ENCODE measurements at regions not wholly inside any gene's neighbourhood (a gene's known extent, or its start where the extent isn't known, plus 50 kb on each side); places are given as distances from the start of the nearest gene placed in this dataset.

DNA sequence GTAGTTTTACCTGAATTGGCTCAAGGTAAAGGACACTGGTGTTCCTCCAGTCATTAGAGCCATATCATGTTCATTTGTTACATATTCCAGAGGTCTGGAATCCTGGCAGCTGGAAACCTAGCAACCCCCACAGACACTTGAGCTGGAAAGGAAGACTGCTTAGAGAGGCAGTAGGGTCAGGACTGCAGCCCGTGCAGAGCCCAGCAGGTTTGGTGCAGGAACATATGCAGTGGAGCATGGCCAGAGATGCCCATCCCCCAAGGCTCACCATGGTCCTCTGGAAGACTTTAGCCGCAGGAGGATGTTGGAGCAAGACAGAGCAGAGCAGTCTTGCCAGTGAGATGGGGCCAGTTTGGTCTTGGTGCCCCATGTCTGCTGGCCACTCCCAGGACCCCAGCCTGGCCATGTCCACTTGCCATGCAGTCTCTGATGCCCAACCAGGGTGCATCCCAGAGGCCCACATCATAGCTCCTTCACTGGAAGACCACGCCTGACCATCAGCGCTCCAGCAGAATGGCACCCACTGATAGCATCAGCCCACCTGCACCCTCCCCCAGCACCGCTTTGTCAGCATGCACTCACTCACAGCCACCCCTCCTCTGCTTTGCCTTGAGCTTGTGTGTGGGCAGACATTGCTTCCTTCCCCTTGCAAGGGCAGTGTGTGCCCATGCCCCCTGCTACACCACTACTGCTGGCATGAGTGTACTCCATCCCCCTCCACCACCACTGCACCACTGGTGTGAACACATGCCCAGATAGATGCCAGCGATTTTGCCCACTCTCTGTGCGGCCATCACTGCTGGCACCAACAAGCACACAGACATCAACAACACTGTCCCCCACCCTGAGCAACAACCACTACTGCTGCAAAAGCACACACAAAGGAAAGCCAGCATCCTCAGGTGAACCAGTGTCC is 190.3 kb upstream of the SPOCK3 start:
- no peak overlapping the region for H3K4me3 ChIP-seq (ENCODE audit: low read length)
- no peak for DNase-seq (ENCODE audit: low read depth)
- TF ChIP-seq, protein P1, sequence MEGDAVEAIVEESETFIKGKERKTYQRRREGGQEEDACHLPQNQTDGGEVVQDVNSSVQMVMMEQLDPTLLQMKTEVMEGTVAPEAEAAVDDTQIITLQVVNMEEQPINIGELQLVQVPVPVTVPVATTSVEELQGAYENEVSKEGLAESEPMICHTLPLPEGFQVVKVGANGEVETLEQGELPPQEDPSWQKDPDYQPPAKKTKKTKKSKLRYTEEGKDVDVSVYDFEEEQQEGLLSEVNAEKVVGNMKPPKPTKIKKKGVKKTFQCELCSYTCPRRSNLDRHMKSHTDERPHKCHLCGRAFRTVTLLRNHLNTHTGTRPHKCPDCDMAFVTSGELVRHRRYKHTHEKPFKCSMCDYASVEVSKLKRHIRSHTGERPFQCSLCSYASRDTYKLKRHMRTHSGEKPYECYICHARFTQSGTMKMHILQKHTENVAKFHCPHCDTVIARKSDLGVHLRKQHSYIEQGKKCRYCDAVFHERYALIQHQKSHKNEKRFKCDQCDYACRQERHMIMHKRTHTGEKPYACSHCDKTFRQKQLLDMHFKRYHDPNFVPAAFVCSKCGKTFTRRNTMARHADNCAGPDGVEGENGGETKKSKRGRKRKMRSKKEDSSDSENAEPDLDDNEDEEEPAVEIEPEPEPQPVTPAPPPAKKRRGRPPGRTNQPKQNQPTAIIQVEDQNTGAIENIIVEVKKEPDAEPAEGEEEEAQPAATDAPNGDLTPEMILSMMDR (conservative IDR thresholded peaks at IDR 0.05; ENCODE audit: low read length): no peak

DNA sequence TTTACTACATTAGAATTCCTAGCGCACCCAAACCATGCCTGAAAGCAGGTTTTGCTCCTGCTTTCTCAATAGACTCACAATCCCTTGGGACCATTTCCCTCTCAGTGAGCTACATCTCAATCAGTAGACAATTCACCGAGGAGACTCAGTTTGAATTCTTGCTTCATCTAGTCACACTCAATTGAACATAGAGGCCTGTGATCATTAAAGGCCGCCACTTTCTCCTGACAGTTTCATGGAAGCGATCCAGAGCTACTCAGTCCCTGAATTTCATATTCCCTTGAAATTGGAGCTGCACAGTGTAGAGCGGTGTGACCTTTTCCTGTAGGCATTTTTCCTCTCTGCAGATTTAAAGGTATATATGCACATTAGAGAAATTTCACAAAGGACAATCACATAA is 193.9 kb upstream of the SPOCK3 start:
- no peak overlapping the region for H3K4me3 ChIP-seq (ENCODE audit: low read length)
- TF ChIP-seq, protein P1 (conservative IDR thresholded peaks at IDR 0.05; ENCODE audit: low read length): no peak
- no peak for DNase-seq (ENCODE audit: low read depth)

DNA sequence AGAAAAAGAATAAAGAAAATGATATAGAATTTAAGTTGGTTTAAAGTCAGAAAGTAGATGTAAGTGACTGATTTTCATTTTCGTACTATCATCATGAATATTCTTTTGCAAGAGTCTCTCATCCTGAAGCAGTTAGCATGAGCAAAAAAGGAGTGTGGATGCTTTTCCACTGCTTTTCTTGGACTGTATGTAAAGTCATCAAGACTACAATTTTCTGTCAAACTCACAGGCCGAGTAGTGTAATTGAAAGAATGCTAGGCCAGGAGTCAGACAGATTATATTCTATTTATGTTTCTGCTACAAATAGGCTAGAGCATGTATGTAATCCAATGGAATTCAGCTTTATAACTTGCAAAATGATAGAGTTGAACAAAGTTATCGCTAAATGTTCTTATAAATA is 197.1 kb upstream of the SPOCK3 start:
- TF ChIP-seq, protein P1 (conservative IDR thresholded peaks at IDR 0.05; ENCODE audit: low read length): no peak

DNA sequence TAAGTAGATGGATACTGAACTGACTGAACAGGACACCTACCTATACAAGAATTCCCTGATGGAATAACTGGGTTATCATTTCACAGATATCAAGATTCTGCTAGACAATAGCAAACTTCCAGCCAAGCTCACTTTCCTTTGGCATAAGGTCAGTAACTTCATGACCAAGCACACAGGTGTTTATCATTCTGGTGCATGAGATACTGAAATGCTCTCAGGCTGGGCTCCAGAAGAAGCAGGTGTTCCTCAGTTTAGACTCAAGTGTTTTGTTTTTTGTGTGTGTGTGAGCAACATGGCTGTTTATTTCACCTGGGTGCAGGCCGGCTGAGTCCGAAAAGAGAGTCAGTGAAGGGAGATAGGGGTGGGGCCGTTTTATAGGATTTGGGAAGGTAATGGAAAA is 201.5 kb upstream of the SPOCK3 start:
- no peak for DNase-seq (ENCODE audit: low read depth)
- TF ChIP-seq, protein P1 (conservative IDR thresholded peaks at IDR 0.05; ENCODE audit: low read length): no peak

More for the DNA sequence above, 197.1 kb upstream of the SPOCK3 start:
- no peak overlapping the region for H3K4me3 ChIP-seq (ENCODE audit: low read length)
- no peak for DNase-seq (ENCODE audit: low read depth)

DNA sequence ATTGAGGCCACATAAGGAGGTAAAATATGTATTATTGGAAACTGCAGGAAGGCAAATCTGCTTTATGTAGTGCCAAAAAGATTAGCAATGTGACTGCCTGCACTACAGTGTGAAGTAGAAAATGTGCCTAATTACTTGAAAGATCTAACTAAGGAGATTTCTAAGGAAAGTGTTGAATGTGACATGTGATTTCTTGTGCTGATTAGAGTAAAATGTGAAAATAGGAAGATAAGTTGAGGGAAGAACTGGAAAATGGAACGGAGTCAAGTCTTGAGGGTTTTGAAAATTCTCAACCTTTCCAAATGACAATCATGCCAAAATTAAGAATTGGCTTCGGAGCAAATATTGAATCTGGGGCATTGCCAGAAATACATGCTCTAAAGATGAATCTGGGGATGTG is 209.5 kb upstream of the SPOCK3 start:
- DNase-seq (ENCODE audit: low read depth): no peak

More for the DNA sequence above, 201.5 kb upstream of the SPOCK3 start:
- no peak overlapping the region for H3K4me3 ChIP-seq (ENCODE audit: low read length)

DNA sequence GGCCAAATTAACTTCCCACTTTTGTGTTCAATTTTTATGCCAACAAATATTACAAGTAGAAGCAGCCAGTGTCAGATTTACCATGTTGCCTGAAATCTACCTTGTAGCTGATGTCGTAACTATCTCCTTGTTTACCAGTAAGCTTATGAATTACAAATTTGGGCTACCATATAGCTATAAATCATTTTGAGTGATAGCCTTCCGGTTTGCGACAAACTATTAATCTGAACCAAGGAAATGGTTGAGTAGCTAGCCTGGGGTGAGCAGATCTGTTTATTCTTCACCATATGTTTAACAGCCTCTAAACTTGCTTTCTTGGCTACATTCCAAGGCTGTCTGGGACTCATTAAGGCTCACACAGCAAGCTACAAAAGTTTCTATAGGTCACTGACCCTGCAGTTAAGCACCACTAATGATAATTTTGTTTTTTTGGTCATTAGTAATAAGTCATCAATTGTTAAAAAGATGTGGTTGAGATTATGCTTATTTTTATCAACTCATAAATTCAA is 218.7 kb upstream of the SPOCK3 start:
- TF ChIP-seq, protein P1 (conservative IDR thresholded peaks at IDR 0.05; ENCODE audit: low read length): no peak
- no peak for DNase-seq (ENCODE audit: low read depth)
- no peak overlapping the region for H3K4me3 ChIP-seq (ENCODE audit: low read length)

More for the DNA sequence above, 209.5 kb upstream of the SPOCK3 start:
- H3K4me3 ChIP-seq (ENCODE audit: low read length): no peak overlapping the region
- TF ChIP-seq, protein P1 (conservative IDR thresholded peaks at IDR 0.05; ENCODE audit: low read length): no peak

DNA sequence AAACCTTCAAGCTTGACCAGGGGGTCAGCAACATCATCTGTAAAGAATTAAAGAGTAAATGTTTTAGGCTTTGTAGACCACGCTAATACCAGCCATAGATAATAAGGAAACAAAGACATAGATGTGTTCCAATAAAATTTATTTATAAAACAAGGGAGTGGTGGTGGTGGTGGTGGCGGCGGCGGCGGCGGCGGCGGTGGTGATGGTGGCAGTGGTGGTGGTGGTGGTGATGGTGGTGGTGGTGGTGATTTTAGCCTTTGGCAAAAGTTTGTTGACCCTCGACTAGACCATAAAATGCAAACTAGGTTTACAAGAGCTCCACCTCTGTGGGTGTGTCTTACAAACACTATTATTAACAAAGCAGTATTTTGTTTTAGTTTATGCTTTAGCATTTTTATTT is 222.3 kb upstream of the SPOCK3 start:
- no peak overlapping the region for H3K4me3 ChIP-seq (ENCODE audit: low read length)
- no peak for DNase-seq (ENCODE audit: low read depth)
- TF ChIP-seq, protein P1 (conservative IDR thresholded peaks at IDR 0.05; ENCODE audit: low read length): no peak
